ENCODE measurements at regions not wholly inside any gene's neighbourhood (a gene's known extent, or its start where the extent isn't known, plus 50 kb on each side); places are given as distances from the start of the nearest gene placed in this dataset.
"Not testable (repeated sequence)": the region's sequence is repeated elsewhere in the genome, so short reads cannot be mapped to it uniquely, and the experiment has no call there.

- TF ChIP-seq, protein P1, sequence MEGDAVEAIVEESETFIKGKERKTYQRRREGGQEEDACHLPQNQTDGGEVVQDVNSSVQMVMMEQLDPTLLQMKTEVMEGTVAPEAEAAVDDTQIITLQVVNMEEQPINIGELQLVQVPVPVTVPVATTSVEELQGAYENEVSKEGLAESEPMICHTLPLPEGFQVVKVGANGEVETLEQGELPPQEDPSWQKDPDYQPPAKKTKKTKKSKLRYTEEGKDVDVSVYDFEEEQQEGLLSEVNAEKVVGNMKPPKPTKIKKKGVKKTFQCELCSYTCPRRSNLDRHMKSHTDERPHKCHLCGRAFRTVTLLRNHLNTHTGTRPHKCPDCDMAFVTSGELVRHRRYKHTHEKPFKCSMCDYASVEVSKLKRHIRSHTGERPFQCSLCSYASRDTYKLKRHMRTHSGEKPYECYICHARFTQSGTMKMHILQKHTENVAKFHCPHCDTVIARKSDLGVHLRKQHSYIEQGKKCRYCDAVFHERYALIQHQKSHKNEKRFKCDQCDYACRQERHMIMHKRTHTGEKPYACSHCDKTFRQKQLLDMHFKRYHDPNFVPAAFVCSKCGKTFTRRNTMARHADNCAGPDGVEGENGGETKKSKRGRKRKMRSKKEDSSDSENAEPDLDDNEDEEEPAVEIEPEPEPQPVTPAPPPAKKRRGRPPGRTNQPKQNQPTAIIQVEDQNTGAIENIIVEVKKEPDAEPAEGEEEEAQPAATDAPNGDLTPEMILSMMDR (conservative IDR thresholded peaks at IDR 0.05) = no peak
- no peak for TF ChIP-seq ZFX (IDR thresholded peaks at IDR 0.05)
- H3K27ac ChIP-seq = no peak overlapping the region
Measured at GRCh38 chr13:33415822-33416221, 130.3 kb upstream of the STARD13 start.

DNA sequence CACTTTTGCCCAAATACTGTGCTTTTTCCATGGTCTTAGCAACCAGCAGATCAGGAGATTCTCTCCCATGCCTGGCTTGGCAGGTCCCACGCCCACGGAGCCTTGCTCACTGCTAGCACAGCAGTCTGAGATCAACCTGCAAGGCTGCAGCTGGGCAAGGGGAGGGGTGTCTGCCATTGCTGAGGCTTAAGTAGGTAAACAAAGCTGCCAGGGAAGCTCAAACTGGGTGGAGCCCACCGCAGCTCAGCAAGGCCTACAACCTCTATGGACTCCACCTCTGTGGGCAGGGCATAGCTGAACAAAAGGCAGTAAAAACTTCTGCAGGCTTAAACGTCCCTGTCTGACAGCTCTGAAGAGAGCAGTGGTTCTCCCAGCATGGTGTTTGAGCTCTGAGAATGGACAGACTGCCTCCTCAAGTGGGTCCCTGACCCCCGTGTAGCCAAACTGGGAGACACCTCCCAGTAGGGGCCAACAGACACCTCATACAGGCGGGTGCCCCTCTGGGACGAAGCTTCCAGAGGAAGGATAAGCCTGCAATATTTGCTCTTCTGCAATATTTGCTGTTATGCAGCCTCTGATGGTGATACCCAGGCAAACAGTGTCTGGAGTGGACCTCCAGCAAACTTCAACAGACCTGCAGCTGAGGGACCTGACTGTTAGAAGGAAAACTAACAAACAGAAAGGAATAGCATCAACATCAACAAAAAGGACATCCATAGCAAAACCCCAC is 132.8 kb upstream of the STARD13 start:
- not testable (repeated sequence) for H3K27ac ChIP-seq

DNA sequence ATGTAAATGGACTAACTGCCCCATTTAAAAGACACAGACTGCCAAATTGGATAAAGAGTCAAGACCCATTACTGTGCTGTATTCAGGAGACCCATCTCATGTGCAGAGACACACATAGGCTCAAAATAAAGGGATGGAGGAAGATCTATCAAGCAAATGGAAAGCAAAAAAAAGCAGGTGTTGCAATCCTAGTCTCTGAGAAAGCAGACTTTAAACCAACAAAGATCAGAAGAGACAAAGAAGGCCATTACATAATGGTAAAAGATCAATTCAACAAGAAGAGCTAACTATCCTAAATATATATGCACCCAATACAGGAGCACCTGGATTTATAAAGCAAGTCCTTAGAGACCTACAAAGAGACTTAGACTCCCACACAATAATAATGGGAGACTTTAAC is 134.6 kb upstream of the STARD13 start:
- H3K27ac ChIP-seq = not testable (repeated sequence)

DNA sequence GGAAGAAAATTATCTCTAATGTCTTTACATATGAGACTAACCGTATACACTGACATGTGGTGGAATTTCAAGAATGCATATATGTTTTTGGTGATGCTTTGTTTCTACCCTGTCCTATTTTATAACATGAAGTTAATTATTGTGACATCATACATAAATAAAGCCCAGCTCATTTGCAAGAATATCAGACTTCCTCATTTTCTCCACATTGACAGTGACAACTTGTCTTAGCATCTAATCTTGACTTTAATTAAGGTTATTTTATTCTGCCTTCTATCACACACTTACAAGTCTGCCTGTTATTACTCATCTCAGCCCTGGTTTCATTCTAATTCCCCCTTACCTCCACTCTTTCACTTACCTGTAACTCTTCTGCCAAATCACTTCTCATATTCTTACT is 140.6 kb upstream of the STARD13 start:
- H3K27ac ChIP-seq = no peak overlapping the region
- TF ChIP-seq ZFX (IDR thresholded peaks at IDR 0.05) = no peak
- TF ChIP-seq, protein P1 (conservative IDR thresholded peaks at IDR 0.05) = no peak

GRCh38 chr13:33433316-33433715 is 147.8 kb upstream of the STARD13 start:
- TF ChIP-seq ZFX (IDR thresholded peaks at IDR 0.05) = no peak
- TF ChIP-seq, protein P1 (conservative IDR thresholded peaks at IDR 0.05) = no peak
- no peak overlapping the region for H3K27ac ChIP-seq

DNA sequence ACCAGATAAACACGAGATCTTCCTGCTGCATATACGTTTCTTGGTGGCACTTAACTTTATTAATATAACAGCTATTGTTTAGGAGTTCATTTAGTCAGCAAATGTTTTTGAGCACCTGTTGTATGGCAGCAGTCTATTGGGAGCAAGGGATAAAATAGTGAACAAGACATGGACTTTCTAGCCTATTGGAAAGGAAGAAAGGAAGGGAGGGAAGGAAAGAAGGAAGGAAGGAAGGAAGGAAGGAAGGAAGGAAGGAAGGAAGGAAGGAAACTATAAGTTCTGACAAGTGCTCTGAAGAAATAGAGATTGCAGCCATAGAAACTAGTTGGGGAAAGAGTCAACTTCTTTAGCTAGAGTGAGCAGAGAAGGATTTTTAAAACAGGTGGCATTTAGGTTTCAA is 149.1 kb upstream of the STARD13 start:
- TF ChIP-seq, protein P1 (conservative IDR thresholded peaks at IDR 0.05) = no peak
- no peak for TF ChIP-seq ZFX (IDR thresholded peaks at IDR 0.05)
- no peak overlapping the region for H3K27ac ChIP-seq

DNA sequence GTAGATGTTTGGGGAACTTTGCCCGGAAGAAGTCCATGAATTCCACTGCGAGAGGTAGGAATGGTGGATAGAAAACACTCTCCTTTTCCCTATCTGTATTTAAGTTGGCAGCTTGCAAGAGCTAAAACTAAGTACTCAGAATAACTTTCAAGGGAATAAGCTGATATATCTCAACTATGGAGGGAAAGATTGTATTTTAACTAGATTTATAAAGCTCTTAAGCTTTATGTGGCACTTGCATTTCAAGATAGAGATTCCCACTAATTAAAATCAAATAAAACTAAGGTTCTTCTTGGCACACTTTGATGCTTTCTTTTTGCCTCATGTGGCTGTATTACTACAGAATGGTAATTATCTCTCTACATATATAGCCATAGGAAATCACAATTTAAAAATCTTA is 149.7 kb upstream of the STARD13 start:
- no peak overlapping the region for H3K27ac ChIP-seq
- TF ChIP-seq, protein P1 (conservative IDR thresholded peaks at IDR 0.05) = no peak
- TF ChIP-seq ZFX (IDR thresholded peaks at IDR 0.05) = no peak

DNA sequence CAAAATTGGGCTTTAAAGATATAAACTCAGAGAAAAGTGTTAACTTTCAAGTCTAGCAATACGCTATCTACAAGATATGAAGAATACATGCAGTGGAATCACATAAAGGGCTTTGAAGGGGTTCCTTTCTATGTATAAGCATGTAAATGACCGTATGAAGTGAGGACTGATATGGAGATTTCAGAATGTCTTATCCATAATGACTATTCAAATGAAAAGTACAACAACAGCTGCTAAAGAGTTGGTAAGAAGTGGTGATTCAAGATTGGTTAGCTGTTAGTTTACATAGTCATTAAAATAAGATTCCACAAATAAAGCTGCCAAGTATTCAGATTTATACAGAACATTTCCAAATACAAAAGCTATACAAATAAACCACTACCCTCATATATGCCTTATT is 153.4 kb upstream of the STARD13 start:
- TF ChIP-seq, protein P1 (conservative IDR thresholded peaks at IDR 0.05) = no peak
- no peak for TF ChIP-seq ZFX (IDR thresholded peaks at IDR 0.05)

More for the DNA sequence above, 153.4 kb upstream of the STARD13 start:
- no peak overlapping the region for H3K27ac ChIP-seq

Measured in C4-2B (cell line).